Pulmonary artery endothelial cell (primary cell): ENCODE measurements at regions not wholly inside any gene's neighbourhood (a gene's known extent, or its start where the extent isn't known, plus 50 kb on each side); places are given as distances from the start of the nearest gene placed in this dataset.
"Not testable (repeated sequence)": the region's sequence is repeated elsewhere in the genome, so short reads cannot be mapped to it uniquely, and the experiment has no call there.

Source experiments
- DNase-seq: peaks from one replicate; pipeline ENCODE4 v3.0.0-alpha.2; 2011; ENCODE audit warnings: low read depth, low spot score

DNA sequence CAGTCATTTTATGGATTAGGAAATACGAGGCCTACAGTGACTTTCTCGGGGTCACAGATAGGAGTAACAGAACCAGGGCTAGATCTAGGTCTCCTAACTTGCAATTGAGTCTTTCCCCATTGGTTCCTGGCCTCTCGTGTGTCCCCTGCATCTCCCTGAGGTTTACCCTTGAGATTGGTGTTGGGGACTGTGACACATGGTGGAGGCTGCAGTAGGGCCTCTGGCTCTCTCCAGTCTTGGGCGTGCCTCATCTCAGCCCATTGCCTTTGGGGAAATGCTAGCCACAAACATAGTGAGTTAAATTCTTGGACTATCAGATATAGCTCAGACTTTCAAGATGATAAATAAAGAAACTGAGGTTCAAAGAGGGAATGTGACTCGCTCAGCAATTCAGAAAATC lies 212.1 kb downstream of the KCNRG start:
- no peak for DNase-seq

DNA sequence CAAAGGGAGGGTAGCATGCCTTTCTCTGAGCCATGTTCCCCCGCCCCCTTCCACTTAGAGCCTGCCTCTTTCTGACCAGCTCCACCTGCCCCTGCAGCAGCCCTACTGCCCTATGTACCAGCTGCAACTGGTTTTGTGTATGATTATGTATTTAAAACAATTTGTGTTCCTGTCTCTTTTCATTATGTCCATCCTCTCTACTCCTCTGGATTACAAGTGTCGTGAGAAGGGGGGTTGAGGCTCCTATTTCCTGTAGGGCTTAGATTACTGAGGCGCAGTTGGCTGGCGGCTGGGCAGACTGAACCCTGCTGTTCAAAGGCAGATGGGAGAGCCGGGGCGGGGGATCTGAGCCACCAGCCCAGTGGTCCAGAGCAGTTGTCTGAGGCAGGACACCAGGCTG lies 213.3 kb downstream of the KCNRG start:
- DNase-seq, result no peak

- no peak for DNase-seq
Observed at GRCh38 chr13:50229960-50230661, 214.9 kb downstream of the KCNRG start.

- DNase-seq, result no peak
Observed at GRCh38 chr13:50230662-50230978, 215.4 kb downstream of the KCNRG start.

- not testable (repeated sequence) for DNase-seq
Observed at GRCh38 chr13:50233574-50233973, 218.3 kb downstream of the KCNRG start.

- no peak for DNase-seq
Observed at GRCh38 chr13:50235604-50236342, 220.5 kb downstream of the KCNRG start.

DNA sequence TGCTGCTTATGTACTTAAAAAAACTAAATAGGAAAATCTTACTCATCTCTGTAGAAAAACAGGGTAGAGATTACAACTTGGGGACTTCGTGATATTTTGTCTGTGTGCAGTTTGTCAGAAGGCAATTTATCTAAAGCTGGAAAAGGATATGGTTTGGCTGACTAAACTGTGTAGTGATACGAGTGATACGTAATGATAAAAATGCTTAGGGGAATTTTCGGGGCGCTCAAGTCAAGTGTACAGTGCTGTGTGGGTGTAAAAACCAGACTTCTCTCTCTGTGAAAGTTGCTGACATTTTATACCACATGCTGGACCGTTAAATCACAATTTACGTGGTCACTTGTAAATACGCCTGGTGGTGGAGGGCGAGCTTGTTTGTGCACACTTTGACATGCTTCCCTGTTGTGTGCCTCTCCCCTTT lies 221.7 kb downstream of the KCNRG start:
- DNase-seq, result no peak

GRCh38 chr13:50238922-50239321 lies 223.7 kb downstream of the KCNRG start:
- DNase-seq, result no peak

DNA sequence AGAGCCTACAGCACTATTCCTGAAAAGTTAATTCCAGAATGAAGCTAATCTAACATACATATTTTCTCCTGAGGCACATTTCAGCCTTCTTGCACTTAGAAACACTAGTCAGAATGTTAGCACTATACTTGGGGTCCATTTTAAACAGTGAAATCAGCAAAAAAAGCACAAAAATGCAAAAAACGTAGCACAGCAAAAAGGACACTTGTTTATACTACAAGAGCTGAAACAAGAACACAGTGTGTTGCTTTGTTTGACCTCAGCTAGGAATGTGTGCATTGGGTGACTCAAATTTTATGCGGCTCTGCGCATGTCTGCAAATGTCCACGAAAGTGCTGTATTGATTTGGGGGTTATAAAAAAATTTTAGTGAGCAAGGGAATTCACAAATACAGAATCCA lies 226.2 kb downstream of the KCNRG start:
- DNase-seq, result no peak

GRCh38 chr13:50243931-50244330 lies 228.7 kb downstream of the KCNRG start:
- DNase-seq, result no peak

DNA sequence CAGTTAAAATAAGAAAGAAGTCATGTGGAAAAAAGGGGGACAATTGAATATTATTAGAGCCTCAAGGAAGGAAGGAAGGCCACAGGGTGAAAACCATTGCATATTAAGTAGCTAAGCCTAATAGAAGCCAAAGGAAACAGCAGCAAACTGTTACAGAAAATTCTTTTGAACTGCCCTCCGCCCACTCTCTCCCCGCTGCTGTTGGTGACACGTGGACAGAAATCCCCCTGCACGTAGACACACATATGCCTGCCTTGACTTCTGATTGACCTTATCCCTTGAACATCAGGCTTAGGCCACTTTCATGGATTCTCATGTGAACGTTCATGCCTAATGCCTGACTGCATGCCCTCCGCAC lies 229.1 kb downstream of the KCNRG start:
- DNase-seq, result no peak

DNA sequence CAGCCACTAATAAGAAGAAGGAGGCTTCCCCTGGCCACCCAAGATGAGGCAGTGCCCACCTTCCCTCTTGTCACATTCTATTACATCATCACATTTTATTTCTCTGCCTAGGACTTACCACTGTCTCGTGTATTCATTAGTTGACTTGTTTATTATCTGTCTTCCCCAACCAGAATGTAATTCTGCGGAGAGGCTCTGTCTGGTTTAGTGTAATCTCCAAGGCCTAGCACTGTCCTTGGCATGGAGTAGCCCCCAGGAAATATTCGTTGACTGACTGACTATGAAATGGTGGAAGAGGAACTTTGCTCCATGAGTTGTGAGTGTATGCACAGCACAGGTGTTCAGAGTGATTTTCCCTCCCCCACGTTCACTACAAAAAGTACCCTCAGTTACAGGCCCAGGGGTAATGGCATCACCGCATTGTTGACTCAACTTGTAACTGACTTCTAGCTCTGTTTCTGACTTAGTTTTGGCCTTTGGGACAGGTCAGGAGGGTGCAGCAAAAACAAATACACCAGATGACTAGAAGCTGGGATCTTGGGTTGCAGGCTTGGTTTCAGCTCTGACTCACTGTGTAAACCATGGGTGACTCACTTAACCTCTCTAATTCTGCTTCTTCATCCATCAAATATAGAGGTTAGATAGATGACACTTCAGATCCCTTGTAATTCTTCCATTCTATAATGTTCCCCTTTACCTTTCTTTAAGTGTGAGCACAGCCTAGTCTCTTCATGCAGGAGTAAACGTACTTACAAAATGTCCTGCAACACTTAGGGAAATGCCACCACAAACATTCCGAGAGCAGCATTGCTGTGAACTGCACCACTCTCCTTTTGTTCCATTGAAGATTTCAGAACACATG lies 229.7 kb downstream of the KCNRG start:
- DNase-seq, result peak; percentile 47

DNA sequence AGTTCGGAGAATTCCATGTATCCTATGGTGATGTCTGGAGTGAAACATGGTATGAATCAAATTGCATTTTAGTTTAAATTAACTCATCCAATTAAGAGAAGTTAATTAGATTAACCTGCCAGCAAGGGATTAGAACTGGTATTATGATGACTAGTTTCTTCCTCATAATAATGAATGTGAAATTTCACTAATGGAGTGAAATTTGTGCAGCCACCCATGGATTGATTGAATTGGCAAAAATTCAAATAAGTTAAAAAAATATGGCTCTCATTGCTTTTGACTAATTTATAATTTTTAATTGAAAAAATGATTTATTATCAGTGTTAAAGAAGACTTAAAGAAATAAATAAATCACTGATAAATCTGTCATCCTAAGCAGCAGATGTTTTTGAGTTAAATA lies 232.0 kb downstream of the KCNRG start:
- no peak for DNase-seq

DNA sequence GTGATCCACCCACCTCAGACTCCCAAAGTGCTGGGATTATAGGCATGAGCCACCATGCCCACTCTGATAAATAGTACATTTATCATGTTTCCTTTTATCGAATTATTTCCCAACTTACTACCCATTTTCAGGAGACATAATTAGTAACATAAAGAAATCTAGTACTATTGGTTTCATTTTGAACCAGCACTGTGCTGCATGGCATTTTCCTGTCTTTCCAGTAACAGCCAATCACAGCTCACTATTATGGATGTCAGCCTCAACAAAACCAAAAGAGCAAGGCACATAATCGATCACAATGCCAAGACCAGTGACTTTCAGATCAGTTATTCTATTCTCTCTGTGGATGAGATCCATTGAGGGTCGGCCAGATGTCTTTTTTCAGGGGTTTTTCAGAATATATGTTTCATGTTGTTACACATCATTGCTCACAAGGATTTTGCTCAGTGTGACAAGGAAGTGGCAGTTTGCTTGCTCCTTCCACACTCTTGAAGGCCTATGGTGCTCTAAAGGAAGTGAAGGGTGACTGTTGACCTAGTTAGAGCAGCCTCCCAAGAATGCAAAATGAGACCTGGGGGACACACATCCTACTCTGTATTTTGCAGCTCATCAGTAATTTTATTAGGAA lies 233.4 kb downstream of the KCNRG start:
- DNase-seq, result no peak

DNA sequence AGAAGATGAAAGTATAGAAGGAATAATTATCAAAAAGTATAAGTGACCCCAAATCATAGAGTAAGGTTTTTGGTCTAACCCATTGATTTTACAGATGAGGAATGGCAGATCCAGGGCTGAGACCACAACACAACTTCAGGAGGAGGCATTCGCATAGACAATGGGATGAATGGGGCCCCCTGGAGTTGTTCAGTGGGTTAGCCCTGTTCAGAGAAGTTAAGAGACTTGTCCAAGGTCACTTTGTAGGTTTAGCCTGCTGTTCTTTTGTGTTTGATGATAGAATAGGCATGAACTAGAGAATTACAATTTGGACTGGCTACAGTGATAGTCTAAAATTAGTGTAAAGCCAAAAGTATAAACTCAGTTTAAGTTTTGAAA lies 233.9 kb downstream of the KCNRG start:
- DNase-seq, result no peak

- DNase-seq, result no peak
Observed at GRCh38 chr13:50250401-50250800, 235.2 kb downstream of the KCNRG start.

- DNase-seq, result no peak
Observed at GRCh38 chr13:50255639-50256038, 240.4 kb downstream of the KCNRG start.

DNA sequence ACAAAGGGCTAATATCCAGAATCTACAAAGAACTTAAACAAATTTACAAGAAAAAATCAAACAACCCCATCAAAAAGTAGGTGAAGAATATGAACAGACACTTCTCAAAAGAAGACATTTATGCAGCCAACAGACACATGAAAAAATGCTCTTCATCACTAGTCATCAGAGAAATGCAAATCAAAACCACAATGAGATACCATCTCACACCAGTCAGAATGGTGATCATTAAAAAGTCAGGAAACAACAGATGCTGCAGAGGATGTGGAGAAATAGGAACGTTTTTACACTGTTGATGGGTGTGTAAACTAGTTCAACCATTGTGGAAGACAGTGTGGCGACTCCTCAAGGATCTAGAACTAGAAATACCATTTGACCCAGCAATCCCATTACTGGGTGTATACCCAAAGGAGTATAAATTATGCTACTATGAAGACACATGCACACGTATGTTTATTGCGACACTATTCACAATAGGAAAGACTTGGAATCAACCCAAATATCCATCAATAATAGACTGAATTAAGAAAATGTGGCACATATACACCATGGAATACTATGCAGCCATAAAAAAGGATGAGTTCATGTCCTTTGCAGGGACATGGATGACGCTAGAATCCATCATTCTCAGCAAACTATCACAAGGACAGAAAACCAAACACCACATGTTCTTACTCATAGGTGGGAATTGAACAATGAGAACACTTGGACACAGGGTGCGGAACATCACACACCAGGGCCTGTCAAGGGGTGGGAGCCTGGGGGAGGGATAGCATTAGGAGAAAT lies 241.5 kb downstream of the KCNRG start:
- DNase-seq, result not testable (repeated sequence)

- DNase-seq, result no peak
Observed at GRCh38 chr13:50257646-50258045, 242.4 kb downstream of the KCNRG start.

GRCh38 chr13:50261130-50261901 lies 246.1 kb downstream of the KCNRG start:
- DNase-seq, result no peak
